ENCODE measurements at regions not wholly inside any gene's neighbourhood (a gene's known extent, or its start where the extent isn't known, plus 50 kb on each side); places are given as distances from the start of the nearest gene placed in this dataset.

DNA sequence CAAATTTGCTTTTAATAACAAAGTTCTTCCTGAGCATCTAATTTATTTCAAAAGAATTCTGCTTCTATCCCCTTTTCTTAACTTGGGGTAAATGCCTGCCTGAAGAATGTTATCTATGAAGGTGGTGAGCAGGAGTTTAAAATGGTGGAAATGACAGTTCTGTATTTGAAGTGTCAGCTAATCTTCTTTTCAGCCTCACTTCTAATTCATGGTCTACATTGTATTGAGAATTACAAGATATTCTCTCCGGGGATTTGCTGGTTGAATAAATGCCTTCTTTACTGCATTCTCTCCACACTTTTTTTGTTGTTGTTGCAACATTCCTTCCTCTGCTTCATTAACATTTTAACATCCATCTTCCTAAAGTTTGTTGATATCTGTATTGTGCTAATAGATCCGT lies 143.1 kb upstream of the GRIN3A start:
- no peak for DNase-seq (ENCODE audit: low spot score)
- Histone ChIP-seq H3K27ac (ENCODE audit: extremely low read length, insufficient read depth, low read length) (no peak overlapping the region), H3K27me3 (ENCODE audit: control insufficient read depth in 1 of 2, insufficient read depth in 2 of 2, low read length in 2 of 2) (0 out of 5 replicates have a peak, but pooled peaks cover 0 to 4% of the 10 kb centered on the region in 2 experiments), H2AFZ (ENCODE audit: low read length) (no peak overlapping the region), H3K4me3 (replicated peaks in 1 of 3; ENCODE audit: insufficient read depth in 1 of 3, low read depth in 2 of 3, low read length in 3 of 3) (no peak overlapping the region), H3K4me2 (ENCODE audit: low read depth, low read length) (no peak overlapping the region), H3K79me2 (ENCODE audit: insufficient read depth, low read length) (no peaks in the 10 kb centered on the region), H3K36me3 (replicated peaks in 1 of 2; ENCODE audit: control insufficient read depth in 1 of 2, insufficient read depth in 2 of 2, low read length in 2 of 2) (no peaks in the 10 kb centered on the region), H3K9ac (ENCODE audit: insufficient read depth, low read depth, low read length) (no peak overlapping the region), H3K9me3 (ENCODE audit: low read length) (no peaks in the 10 kb centered on the region), H3K4me1 (ENCODE audit: insufficient read depth, low read length) (no peaks in the 10 kb centered on the region), H4K20me1 (ENCODE audit: insufficient read depth, low read length) (no peaks in the 10 kb centered on the region)
- 4% methylated on average over 2 of the region's 2 CpGs for WGBS (ENCODE audit: low lambda C conversion rate)
- ChIA-PET POLR2A (no interaction called here), CTCF (ENCODE audit: low intra/inter-chr PET ratio, low total read pairs) (no interaction called here)
- FAIRE-seq: no peak
- no peak for ATAC-seq
- BruUV-seq (replicated peaks): no TSS peak
- in situ Hi-C loops (cut with HindIII; ENCODE audit: extremely low pct_ligation_motif_present, low pct_unique_long_range_greater_than_20kb): no loop called here
- intact Hi-C loops (cut with micrococcal nuclease; ENCODE audit: unreplicated experiment): no loop called here
- TF ChIP-seq FOXA1 (IDR thresholded peaks at IDR 0.05) (no peak), FOXA1 (CRISPR knock-in tag; IDR thresholded peaks at IDR 0.05) (no peak), ZNF569 (CRISPR knock-in tag; IDR thresholded peaks at IDR 0.05; ENCODE audit: borderline replicate concordance) (no peak), MAFK (conservative IDR thresholded peaks at IDR 0.05 in 1 of 2, IDR thresholded peaks at IDR 0.05 in 1 of 2; ENCODE audit: low read length in 2 of 2) (0 out of 4 replicates have a peak, but pooled peaks of 1 of the 2 experiments have one; percentile 8), ZNF430 (CRISPR knock-in tag; IDR thresholded peaks at IDR 0.05) (no peak)
- TF ChIP-seq, protein P1, sequence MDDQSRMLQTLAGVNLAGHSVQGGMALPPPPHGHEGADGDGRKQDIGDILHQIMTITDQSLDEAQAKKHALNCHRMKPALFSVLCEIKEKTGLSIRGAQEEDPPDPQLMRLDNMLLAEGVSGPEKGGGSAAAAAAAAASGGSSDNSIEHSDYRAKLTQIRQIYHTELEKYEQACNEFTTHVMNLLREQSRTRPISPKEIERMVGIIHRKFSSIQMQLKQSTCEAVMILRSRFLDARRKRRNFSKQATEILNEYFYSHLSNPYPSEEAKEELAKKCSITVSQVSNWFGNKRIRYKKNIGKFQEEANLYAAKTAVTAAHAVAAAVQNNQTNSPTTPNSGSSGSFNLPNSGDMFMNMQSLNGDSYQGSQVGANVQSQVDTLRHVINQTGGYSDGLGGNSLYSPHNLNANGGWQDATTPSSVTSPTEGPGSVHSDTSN (CRISPR knock-in tag; IDR thresholded peaks at IDR 0.05; ENCODE audit: borderline replicate concordance): no peak
- TF ChIP-seq, protein P2, sequence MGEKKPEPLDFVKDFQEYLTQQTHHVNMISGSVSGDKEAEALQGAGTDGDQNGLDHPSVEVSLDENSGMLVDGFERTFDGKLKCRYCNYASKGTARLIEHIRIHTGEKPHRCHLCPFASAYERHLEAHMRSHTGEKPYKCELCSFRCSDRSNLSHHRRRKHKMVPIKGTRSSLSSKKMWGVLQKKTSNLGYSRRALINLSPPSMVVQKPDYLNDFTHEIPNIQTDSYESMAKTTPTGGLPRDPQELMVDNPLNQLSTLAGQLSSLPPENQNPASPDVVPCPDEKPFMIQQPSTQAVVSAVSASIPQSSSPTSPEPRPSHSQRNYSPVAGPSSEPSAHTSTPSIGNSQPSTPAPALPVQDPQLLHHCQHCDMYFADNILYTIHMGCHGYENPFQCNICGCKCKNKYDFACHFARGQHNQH (CRISPR knock-in tag; IDR thresholded peaks at IDR 0.05): no peak
- TF ChIP-seq, protein P3, sequence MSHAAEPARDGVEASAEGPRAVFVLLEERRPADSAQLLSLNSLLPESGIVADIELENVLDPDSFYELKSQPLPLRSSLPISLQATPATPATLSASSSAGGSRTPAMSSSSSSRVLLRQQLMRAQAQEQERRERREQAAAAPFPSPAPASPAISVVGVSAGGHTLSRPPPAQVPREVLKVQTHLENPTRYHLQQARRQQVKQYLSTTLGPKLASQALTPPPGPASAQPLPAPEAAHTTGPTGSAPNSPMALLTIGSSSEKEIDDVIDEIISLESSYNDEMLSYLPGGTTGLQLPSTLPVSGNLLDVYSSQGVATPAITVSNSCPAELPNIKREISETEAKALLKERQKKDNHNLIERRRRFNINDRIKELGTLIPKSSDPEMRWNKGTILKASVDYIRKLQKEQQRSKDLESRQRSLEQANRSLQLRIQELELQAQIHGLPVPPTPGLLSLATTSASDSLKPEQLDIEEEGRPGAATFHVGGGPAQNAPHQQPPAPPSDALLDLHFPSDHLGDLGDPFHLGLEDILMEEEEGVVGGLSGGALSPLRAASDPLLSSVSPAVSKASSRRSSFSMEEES (CRISPR knock-in tag; IDR thresholded peaks at IDR 0.05): no peak

Data from HepG2 (cell line).